ENCODE measurements at regions not wholly inside any gene's neighbourhood (a gene's known extent, or its start where the extent isn't known, plus 50 kb on each side); places are given as distances from the start of the nearest gene placed in this dataset.
"Not testable (repeated sequence)": the region's sequence is repeated elsewhere in the genome, so short reads cannot be mapped to it uniquely, and the experiment has no call there.

DNA sequence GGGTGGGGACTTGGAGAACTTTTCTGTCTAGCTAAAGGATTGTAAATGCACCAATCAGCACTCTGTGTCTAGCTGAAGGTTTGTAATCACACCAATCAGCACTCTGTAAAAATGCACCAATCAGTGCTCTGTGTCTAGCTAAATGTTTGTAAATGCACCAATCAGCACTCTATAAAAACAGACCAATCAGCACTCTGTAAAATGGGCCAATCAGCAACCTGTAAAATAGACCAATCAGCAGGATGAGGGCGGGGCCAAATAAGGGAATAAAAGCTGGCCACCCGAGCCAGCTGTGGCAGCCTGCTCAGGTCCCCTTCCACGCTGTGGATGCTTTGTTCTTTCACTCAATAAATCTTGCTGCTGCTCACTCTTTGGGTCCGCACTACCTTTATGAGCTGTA, 69.5 kb upstream of the SLC25A36 start:
- not testable (repeated sequence) for DNase-seq

DNA sequence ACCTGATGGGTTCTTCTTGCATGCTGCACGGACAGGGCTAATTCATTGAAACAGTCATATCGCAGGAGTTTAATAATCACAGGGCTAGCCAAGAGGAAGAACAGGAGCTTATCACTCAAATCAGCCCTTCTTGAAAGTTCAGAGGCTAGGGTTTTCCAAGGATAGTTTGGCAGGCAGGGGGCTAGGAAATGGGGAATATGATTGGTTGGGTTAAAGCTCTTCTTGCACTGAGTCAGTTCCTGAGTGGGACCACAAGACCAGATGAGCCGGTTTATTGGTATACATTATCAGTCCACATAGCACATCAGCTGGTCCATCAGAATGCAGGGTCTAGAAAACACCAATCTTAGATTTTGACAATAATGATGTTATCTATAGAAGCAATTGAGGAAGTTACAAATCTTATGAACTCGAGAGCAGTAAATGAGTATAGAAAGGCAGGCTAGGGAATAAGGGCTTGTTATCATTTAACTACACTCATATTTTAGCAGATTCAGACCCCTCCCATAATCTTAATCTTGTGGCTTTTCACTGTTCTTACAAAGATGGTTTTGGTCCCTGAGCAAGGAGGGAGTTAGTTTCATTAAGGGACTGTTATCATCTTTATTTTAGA, 58.1 kb upstream of the SLC25A36 start:
- no peak for DNase-seq

DNA sequence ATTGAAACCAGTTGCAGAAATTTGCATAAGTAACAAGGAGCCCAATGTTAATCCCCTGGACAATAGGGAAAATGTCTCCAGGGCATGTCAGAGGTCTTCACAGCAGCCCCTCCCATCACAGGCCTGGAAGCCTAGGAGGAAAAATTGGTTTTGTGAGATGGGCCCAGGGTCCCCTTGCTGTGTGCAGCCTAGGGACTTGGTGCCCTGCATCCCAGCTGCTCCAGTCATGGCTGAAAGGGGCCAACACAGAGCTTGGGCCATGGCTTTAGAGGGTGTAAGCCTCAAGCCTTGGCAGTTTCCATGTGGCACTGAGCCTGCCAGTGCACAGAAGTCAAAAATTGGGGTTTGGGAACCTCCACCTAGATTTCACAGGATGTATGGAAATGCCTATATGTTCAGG, 55.9 kb upstream of the SLC25A36 start:
- not testable (repeated sequence) for DNase-seq

Measured in NCI-H510A (cell line).